IMR-90 (cell line): ENCODE measurements at regions not wholly inside any gene's neighbourhood (a gene's known extent, or its start where the extent isn't known, plus 50 kb on each side); places are given as distances from the start of the nearest gene placed in this dataset.

Experiments
- ATAC-seq: fragments of 200-7000 bp; cut with Tn5 transposase; 2 replicates; pipeline ENCODE4 v1.9.1; 2020; ENCODE audit warnings: low read depth, mild to moderate bottlenecking, moderate library complexity
- BruUV-seq: library from RNA; stranded (reverse); fragments of 400-500 nt; replicated peaks from 2 replicates; lab custom pipeline; 2021; lab: Mats Ljungman, UMichigan
- CTCF ChIA-PET: fragments of 300-600 bp; formaldehyde crosslinking; extraction: SDS; loops from one replicate; lab custom pipeline; 2021; ENCODE audit warnings: antibody characterized with exemption; lab: Yijun Ruan, JAX
- POLR2A ChIA-PET: fragments of 300-600 bp; sonication (Branson Sonifier 250); formaldehyde crosslinking; loops from one replicate; lab custom pipeline; 2022; ENCODE audit warnings: antibody characterized with exemption; ENCODE audit not compliant: unreplicated experiment; lab: Charles Lee
- DNase-seq: peaks from one replicate; pipeline ENCODE4 v3.0.0; 2013
- H2AFZ ChIP-seq: replicated peaks from 2 replicates; pipeline ENCODE3; 2013; ENCODE audit warnings: low read length, mild to moderate bottlenecking; ENCODE audit not compliant: poor library complexity
- H2AK5ac ChIP-seq: 2 replicates; pipeline ENCODE4 v1.6.1; 2013; ENCODE audit warnings: low read depth, low read length, inconsistent platforms
- H2AK9ac ChIP-seq: replicated peaks from 2 replicates; pipeline ENCODE3; 2013; ENCODE audit warnings: mild to moderate bottlenecking, low read depth, low read length, moderate library complexity; ENCODE audit not compliant: poor library complexity
- H2BK120ac ChIP-seq: 2 replicates; pipeline ENCODE4 v1.6.1; 2013; ENCODE audit warnings: low read depth, low read length, inconsistent platforms
- H2BK15ac ChIP-seq: 3 replicates; pipeline ENCODE4 v1.6.1; 2013; ENCODE audit warnings: low read depth, low read length, inconsistent platforms
- H2BK20ac ChIP-seq: 2 replicates; pipeline ENCODE4 v1.6.1; 2013; ENCODE audit warnings: low read depth, mild to moderate bottlenecking, inconsistent platforms, low read length, moderate library complexity
- H2BK5ac ChIP-seq: 2 replicates; pipeline ENCODE4 v1.6.1; 2013; ENCODE audit warnings: mild to moderate bottlenecking, low read depth, low read length, inconsistent platforms; ENCODE audit not compliant: poor library complexity, severe bottlenecking
- H3K14ac ChIP-seq: replicated peaks from 2 replicates; pipeline ENCODE4 v1.6.1; 2013; ENCODE audit warnings: low read depth, low read length, inconsistent platforms
- H3K18ac ChIP-seq: 2 replicates; pipeline ENCODE4 v1.6.1; 2013; ENCODE audit warnings: low read depth, low read length, control low read depth
- H3K23ac ChIP-seq: 2 replicates; pipeline ENCODE4 v1.6.1; 2013; ENCODE audit warnings: low read depth, low read length, inconsistent platforms
- H3K27ac ChIP-seq: 2 replicates; pipeline ENCODE4 v1.5.1; 2013; ENCODE audit warnings: mild to moderate bottlenecking, control low read depth, low read length; ENCODE audit not compliant: insufficient read depth
- H3K27me3 ChIP-seq: 2 replicates; pipeline ENCODE4 v1.6.1; 2013; ENCODE audit warnings: low read length; ENCODE audit not compliant: control insufficient read depth, insufficient read depth
- H3K36me3 ChIP-seq: 2 replicates; pipeline ENCODE4 v1.6.1; 2013; ENCODE audit warnings: low read length, mixed read lengths; ENCODE audit not compliant: control insufficient read depth, insufficient read depth
- H3K4ac ChIP-seq: 2 replicates; pipeline ENCODE4 v1.6.1; 2013; ENCODE audit warnings: low read depth, low read length, inconsistent platforms
- H3K4me1 ChIP-seq: 2 replicates; pipeline ENCODE4 v1.6.1; 2013; ENCODE audit warnings: low read length, mixed read lengths; ENCODE audit not compliant: control insufficient read depth, insufficient read depth
- H3K4me2 ChIP-seq: 2 replicates; pipeline ENCODE4 v1.6.1; 2013; ENCODE audit warnings: low read depth, mild to moderate bottlenecking, control low read depth, low read length, moderate library complexity
- H3K4me3 ChIP-seq: 2 replicates; pipeline ENCODE4 v1.5.1; 2013; ENCODE audit warnings: low read depth, mild to moderate bottlenecking, control low read depth, low read length, moderate library complexity; ENCODE audit not compliant: insufficient read depth
- H3K56ac ChIP-seq: 2 replicates; pipeline ENCODE4 v1.6.1; 2013; ENCODE audit warnings: low read length, inconsistent platforms; ENCODE audit not compliant: insufficient read depth; ENCODE audit errors: extremely low read depth
- H3K79me1 ChIP-seq, 2 experiments: 2 replicates each; pipeline ENCODE4 v1.6.1; 2013; ENCODE audit warnings: low read length in 2 of 2, inconsistent platforms in 1 of 2, low read depth in 1 of 2
- H3K9ac ChIP-seq: 2 replicates; pipeline ENCODE4 v1.6.1; 2013; ENCODE audit warnings: low read depth, low read length, control low read depth
- H3K9me1 ChIP-seq: 2 replicates; pipeline ENCODE4 v1.6.1; 2013; ENCODE audit warnings: low read length, inconsistent platforms; ENCODE audit not compliant: insufficient read depth
- H3K9me3 ChIP-seq: 2 replicates; pipeline ENCODE4 v1.6.1; 2013; ENCODE audit warnings: low read length; ENCODE audit not compliant: control insufficient read depth, insufficient read depth
- H4K20me1 ChIP-seq: 2 replicates; pipeline ENCODE4 v1.6.1; 2013; ENCODE audit warnings: low read length, inconsistent platforms; ENCODE audit not compliant: insufficient read depth
- H4K5ac ChIP-seq: 2 replicates; pipeline ENCODE4 v1.6.1; 2013; ENCODE audit warnings: mild to moderate bottlenecking, low read depth, low read length, control low read depth
- H4K8ac ChIP-seq, 2 experiments: 2 replicates each; pipeline ENCODE4 v1.6.1; 2013; ENCODE audit warnings: low read depth in 2 of 2, low read length in 2 of 2, control low read depth in 1 of 2, inconsistent platforms in 1 of 2
- H4K91ac ChIP-seq: 2 replicates; pipeline ENCODE4 v1.6.1; 2013; ENCODE audit warnings: low read depth, low read length, inconsistent platforms; ENCODE audit not compliant: insufficient read depth
- CEBPB ChIP-seq: IDR thresholded peaks from 2 replicates; pipeline ENCODE4 v1.6.1; 2012; ENCODE audit warnings: low read depth, low read length, improper control_type of control experiment
- CHD1 ChIP-seq: IDR thresholded peaks from 2 replicates; pipeline ENCODE4 v1.6.1; 2012; ENCODE audit warnings: low read depth, low read length, improper control_type of control experiment
- FOS ChIP-seq: fragments of 150-350 bp; IDR thresholded peaks from 2 replicates; pipeline ENCODE4 v1.6.1; 2016; ENCODE audit warnings: low read depth, low read length
- MAZ ChIP-seq: IDR thresholded peaks from 2 replicates; pipeline ENCODE4 v1.6.1; 2012; ENCODE audit warnings: low read depth, mild to moderate bottlenecking, low read length, improper control_type of control experiment, moderate library complexity, borderline replicate concordance
- POLR2A ChIP-seq: IDR thresholded peaks from 2 replicates; pipeline ENCODE4 v1.6.1; 2012; ENCODE audit warnings: mild to moderate bottlenecking, low read depth, low read length
- RAD21 ChIP-seq: IDR thresholded peaks from 2 replicates; pipeline ENCODE4 v1.6.1; 2012; ENCODE audit warnings: low read length, improper control_type of control experiment
- RCOR1 ChIP-seq: IDR thresholded peaks from 2 replicates; pipeline ENCODE4 v1.6.1; 2012; ENCODE audit warnings: mild to moderate bottlenecking, low read length, improper control_type of control experiment; ENCODE audit not compliant: insufficient replicate concordance
- SMC3 ChIP-seq: fragments of 150-350 bp; IDR thresholded peaks from 2 replicates; pipeline ENCODE4 v1.6.1; 2016; ENCODE audit warnings: low read depth, mild to moderate bottlenecking, antibody characterized with exemption, low read length, moderate library complexity
- WGBS, 2 experiments: methylation state at CpG; one replicate each; pipeline versions ENCODE4 v1.1.5 to v1.1.7; 2013; ENCODE audit warnings: missing lambda C conversion rate in 2 of 2; ENCODE audit not compliant: insufficient read length in 1 of 2; ENCODE audit errors: extremely low coverage in 2 of 2; 5-methylcytosine and 5-hydroxymethylcytosine counted together
- dilution Hi-C: fragments of 300-500 bp; cut with HindIII; formaldehyde crosslinking; loops from one replicate; pipeline ENCODE4 v1.14.3; 2018; ENCODE audit warnings: low sequenced_read_pairs; ENCODE audit not compliant: unreplicated experiment
- in situ Hi-C: fragments of 300-500 bp; cut with MboI; formaldehyde crosslinking; loops from 3 replicates; pipeline ENCODE4 v1.14.3; 2019; ENCODE audit warnings: low sequenced_read_pairs, inconsistent platforms, mixed read lengths
- intact Hi-C: fragments of 100-400 bp; cut with micrococcal nuclease; formaldehyde crosslinking; loops from 2 replicates; pipeline ENCODE4 v1.10.0; 2022
- TF ChIP-seq, protein P1 (sequence below): fragments of 150-350 bp; IDR thresholded peaks from 2 replicates; pipeline ENCODE4 v1.6.1; 2016; ENCODE audit warnings: low read depth, mild to moderate bottlenecking, low read length, moderate library complexity, borderline replicate concordance
- TF ChIP-seq, protein P2 (sequence below): fragments of 150-350 bp; IDR thresholded peaks from 2 replicates; pipeline ENCODE4 v1.6.1; 2017; ENCODE audit warnings: mild to moderate bottlenecking, antibody characterized with exemption, low read length, low read depth

DNA sequence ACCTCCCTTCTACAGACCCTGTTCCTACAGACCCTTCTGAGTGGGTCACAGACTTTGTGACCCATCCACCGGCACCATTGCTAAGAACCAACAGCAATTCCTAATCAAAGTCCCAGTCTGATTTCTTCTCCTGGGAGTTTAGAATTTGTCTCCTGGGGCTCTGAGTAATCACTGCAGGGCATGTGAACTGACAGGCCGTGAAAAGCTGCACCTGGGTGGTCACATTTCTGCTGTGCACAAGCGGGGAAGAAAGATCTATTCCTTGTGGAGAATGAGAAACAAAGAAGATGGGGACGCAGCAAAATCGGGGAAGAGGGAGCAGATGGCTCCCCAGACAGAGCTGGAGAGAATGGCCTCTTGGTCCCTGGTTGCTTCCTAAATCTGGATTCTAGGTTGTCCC lies 151.0 kb downstream of the ARL4C start:
- Histone ChIP-seq H4K20me1 (no peaks in the 10 kb centered on the region), H2AK5ac (no peak overlapping the region), H3K4me1 (peaks cover 5% of the 10 kb centered on the region; the same call in 1 of the 2 replicates), H2BK5ac (no peak overlapping the region), H4K91ac (no peak overlapping the region), H3K4me2 (no peak overlapping the region), H3K79me1 (no peaks in the 10 kb centered on the region), H3K23ac (no peak overlapping the region), H2BK120ac (no peak overlapping the region), H3K27ac (no peak overlapping the region), H2BK15ac (no peak overlapping the region), H3K36me3 (no peaks in the 10 kb centered on the region), H3K56ac (no peak overlapping the region), H3K18ac (no peak overlapping the region), H2BK20ac (no peak overlapping the region), H3K4ac (no peak overlapping the region), H3K14ac (no peak overlapping the region), H2AFZ (no peak overlapping the region), H3K4me3 (no peak overlapping the region), H3K27me3 (peaks cover 6% of the 10 kb centered on the region), H2AK9ac (no peak overlapping the region), H4K5ac (no peak overlapping the region), H3K9me3 (no peaks in the 10 kb centered on the region), H4K8ac (no peak overlapping the region), H3K9me1 (peaks cover 4% of the 10 kb centered on the region; the same call in 1 of the 2 replicates), H3K9ac (no peak overlapping the region)
- in situ Hi-C loops, result no loop called here
- TF ChIP-seq CEBPB (no peak), RCOR1 (no peak), POLR2A (no peak), SMC3 (no peak), CHD1 (no peak), FOS (no peak), MAZ (no peak), RAD21 (no peak)
- TF ChIP-seq, protein P1, sequence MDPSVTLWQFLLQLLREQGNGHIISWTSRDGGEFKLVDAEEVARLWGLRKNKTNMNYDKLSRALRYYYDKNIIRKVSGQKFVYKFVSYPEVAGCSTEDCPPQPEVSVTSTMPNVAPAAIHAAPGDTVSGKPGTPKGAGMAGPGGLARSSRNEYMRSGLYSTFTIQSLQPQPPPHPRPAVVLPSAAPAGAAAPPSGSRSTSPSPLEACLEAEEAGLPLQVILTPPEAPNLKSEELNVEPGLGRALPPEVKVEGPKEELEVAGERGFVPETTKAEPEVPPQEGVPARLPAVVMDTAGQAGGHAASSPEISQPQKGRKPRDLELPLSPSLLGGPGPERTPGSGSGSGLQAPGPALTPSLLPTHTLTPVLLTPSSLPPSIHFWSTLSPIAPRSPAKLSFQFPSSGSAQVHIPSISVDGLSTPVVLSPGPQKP, result no peak
- TF ChIP-seq, protein P2, sequence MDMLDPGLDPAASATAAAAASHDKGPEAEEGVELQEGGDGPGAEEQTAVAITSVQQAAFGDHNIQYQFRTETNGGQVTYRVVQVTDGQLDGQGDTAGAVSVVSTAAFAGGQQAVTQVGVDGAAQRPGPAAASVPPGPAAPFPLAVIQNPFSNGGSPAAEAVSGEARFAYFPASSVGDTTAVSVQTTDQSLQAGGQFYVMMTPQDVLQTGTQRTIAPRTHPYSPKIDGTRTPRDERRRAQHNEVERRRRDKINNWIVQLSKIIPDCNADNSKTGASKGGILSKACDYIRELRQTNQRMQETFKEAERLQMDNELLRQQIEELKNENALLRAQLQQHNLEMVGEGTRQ, result no peak
- intact Hi-C loops, result no loop called here
- dilution Hi-C loops, result loop anchor here (25.0 kb wide), 1 partner anchor 166 kb away; no protein-coding TSS in a partner anchor
- no peak for ATAC-seq
- WGBS, 2 experiments, result 71% methylated on average over 1 of the region's 5 CpGs; no CpG with 5 or more reads in 1 of the 2 experiments
- no peak for DNase-seq
- CTCF ChIA-PET, result no interaction called here
- POLR2A ChIA-PET, result no interaction called here
- no TSS peak for BruUV-seq
